ENCODE measurements at regions not wholly inside any gene's neighbourhood (a gene's known extent, or its start where the extent isn't known, plus 50 kb on each side); places are given as distances from the start of the nearest gene placed in this dataset.

- TF ChIP-seq, protein P1, sequence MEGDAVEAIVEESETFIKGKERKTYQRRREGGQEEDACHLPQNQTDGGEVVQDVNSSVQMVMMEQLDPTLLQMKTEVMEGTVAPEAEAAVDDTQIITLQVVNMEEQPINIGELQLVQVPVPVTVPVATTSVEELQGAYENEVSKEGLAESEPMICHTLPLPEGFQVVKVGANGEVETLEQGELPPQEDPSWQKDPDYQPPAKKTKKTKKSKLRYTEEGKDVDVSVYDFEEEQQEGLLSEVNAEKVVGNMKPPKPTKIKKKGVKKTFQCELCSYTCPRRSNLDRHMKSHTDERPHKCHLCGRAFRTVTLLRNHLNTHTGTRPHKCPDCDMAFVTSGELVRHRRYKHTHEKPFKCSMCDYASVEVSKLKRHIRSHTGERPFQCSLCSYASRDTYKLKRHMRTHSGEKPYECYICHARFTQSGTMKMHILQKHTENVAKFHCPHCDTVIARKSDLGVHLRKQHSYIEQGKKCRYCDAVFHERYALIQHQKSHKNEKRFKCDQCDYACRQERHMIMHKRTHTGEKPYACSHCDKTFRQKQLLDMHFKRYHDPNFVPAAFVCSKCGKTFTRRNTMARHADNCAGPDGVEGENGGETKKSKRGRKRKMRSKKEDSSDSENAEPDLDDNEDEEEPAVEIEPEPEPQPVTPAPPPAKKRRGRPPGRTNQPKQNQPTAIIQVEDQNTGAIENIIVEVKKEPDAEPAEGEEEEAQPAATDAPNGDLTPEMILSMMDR (IDR thresholded peaks at IDR 0.05): no peak
- no peak for TF ChIP-seq POLR2A (IDR thresholded peaks at IDR 0.05)
Observed at GRCh38 chr7:64433590-64433989, 119.8 kb downstream of the ZNF736 start.

All from breast epithelium (tissue), 3 donors.